ENCODE measurements at regions not wholly inside any gene's neighbourhood (a gene's known extent, or its start where the extent isn't known, plus 50 kb on each side); places are given as distances from the start of the nearest gene placed in this dataset.
"Not testable (repeated sequence)": the region's sequence is repeated elsewhere in the genome, so short reads cannot be mapped to it uniquely, and the experiment has no call there.

DNA sequence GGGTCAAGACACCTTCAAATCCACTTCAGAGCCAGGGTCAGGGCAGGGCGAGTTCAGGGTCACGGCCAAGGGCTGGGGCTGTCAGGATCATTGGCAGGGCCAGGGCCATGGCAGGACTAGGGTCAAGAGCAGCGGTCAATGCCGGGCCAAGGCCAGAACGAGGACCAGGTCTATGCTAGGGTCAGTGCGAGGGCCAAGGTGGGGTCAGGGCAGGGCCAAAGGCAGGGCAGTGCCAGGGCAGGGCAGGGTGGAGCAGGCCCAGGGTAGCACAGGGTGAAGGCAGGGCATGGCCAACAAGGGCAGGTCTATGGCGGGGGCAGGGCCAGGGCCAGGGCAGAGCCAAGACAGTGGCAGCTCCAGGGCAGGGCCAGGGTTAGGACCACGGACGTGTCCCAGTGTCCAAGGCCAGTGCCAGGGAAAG is 154.0 kb downstream of the LIPI start:
- H3K36me3 ChIP-seq (ENCODE audit: control insufficient read depth in 2 of 2, extremely low read depth in 1 of 2, insufficient read depth in 2 of 2, low read length in 2 of 2): no peaks in the 10 kb centered on the region
- H3K9ac ChIP-seq (ENCODE audit: control insufficient read depth, extremely low read depth, insufficient read depth, low read length): no peak overlapping the region
- no peak overlapping the region for H3K27ac ChIP-seq (ENCODE audit: control insufficient read depth, insufficient read depth, low read length)
- H3K4me1 ChIP-seq (ENCODE audit: control insufficient read depth, extremely low read depth, insufficient read depth, low read length): no peaks in the 10 kb centered on the region
- no peak overlapping the region for H3K4me3 ChIP-seq (ENCODE audit: control insufficient read depth in 2 of 3, extremely low read depth in 1 of 3, insufficient read depth in 2 of 3, low read depth in 1 of 3, low read length in 3 of 3)
- no peaks in the 10 kb centered on the region for H4K20me1 ChIP-seq (ENCODE audit: control insufficient read depth, extremely low read depth, insufficient read depth, low read length)
- FAIRE-seq (no peak), DNase-seq (ENCODE audit: low read depth, low spot score) (no peak)
- no peak for TF ChIP-seq EZH2 (IDR thresholded peaks at IDR 0.05; ENCODE audit: low read length)
- TF ChIP-seq, protein P1, sequence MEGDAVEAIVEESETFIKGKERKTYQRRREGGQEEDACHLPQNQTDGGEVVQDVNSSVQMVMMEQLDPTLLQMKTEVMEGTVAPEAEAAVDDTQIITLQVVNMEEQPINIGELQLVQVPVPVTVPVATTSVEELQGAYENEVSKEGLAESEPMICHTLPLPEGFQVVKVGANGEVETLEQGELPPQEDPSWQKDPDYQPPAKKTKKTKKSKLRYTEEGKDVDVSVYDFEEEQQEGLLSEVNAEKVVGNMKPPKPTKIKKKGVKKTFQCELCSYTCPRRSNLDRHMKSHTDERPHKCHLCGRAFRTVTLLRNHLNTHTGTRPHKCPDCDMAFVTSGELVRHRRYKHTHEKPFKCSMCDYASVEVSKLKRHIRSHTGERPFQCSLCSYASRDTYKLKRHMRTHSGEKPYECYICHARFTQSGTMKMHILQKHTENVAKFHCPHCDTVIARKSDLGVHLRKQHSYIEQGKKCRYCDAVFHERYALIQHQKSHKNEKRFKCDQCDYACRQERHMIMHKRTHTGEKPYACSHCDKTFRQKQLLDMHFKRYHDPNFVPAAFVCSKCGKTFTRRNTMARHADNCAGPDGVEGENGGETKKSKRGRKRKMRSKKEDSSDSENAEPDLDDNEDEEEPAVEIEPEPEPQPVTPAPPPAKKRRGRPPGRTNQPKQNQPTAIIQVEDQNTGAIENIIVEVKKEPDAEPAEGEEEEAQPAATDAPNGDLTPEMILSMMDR (optimal IDR thresholded peaks at IDR 0.05 in 1 of 3, IDR thresholded peaks at IDR 0.05 in 1 of 3, conservative IDR thresholded peaks at IDR 0.05 in 1 of 3; ENCODE audit: extremely low read depth in 1 of 3, insufficient read depth in 2 of 3, low read length in 3 of 3): no peak
- dilution Hi-C loops (cut with MboI; ENCODE audit: extremely low pct_ligation_motif_present, low sequenced_read_pairs): no loop called here
- no peaks in the 10 kb centered on the region for H3K79me2 ChIP-seq (ENCODE audit: control insufficient read depth, insufficient read depth, low read length)
- H3K4me2 ChIP-seq (ENCODE audit: control insufficient read depth, extremely low read depth, insufficient read depth, low read depth, low read length): no peak overlapping the region
- no peak overlapping the region for H2AFZ ChIP-seq (ENCODE audit: control insufficient read depth, low read length)
- no peaks in the 10 kb centered on the region for H3K9me1 ChIP-seq (ENCODE audit: control insufficient read depth, extremely low read depth, insufficient read depth, low read length)
- H3K27me3 ChIP-seq (ENCODE audit: control insufficient read depth, extremely low read depth, insufficient read depth, low read length): no peaks in the 10 kb centered on the region
- no peaks in the 10 kb centered on the region for H3K9me3 ChIP-seq (ENCODE audit: control insufficient read depth, low read depth, low read length)

DNA sequence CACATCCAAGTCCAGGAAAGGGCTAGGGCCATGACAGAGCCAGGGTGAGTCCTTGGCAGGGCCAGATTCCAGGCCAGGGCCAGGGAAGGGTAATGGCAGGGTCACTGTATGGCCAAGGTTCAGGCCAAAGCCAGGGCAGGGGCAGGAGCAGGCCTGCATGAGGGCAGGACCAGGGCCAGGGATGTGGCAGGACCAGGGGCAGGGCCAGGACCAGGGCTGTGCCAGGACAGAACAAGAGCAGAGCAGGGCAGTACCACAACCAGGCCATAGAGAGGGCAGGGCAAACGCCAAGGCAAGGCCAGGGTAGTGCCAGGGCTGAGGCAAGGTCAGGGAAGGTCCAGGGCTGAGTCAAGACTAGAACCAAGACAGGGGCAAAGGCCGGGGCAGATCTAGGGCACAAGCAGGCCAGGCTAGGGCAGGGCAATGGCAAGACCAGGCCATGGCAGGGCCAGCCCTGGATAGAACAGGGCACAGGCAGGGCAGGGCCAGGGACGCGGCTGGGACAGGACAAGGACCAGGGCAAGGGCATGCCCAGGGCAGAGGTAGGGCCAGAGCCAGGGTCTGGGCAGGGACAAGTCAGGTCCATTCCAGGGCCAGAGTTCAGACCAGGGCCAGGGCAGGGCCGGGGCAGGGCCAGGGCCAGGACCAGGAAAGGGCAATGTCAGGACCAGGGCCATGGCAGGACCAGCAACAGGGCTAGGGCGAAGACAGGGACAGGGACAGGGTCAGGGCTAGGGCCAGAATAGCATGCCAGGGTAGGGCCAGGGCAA is 154.8 kb downstream of the LIPI start:
- H4K20me1 ChIP-seq (ENCODE audit: control insufficient read depth, extremely low read depth, insufficient read depth, low read length); H3K4me2 ChIP-seq (ENCODE audit: control insufficient read depth, extremely low read depth, insufficient read depth, low read depth, low read length); FAIRE-seq; H3K4me1 ChIP-seq (ENCODE audit: control insufficient read depth, extremely low read depth, insufficient read depth, low read length); H3K9me1 ChIP-seq (ENCODE audit: control insufficient read depth, extremely low read depth, insufficient read depth, low read length); dilution Hi-C loops (cut with MboI; ENCODE audit: extremely low pct_ligation_motif_present, low sequenced_read_pairs); H3K27me3 ChIP-seq (ENCODE audit: control insufficient read depth, extremely low read depth, insufficient read depth, low read length); H3K36me3 ChIP-seq (ENCODE audit: control insufficient read depth in 2 of 2, extremely low read depth in 1 of 2, insufficient read depth in 2 of 2, low read length in 2 of 2); H3K9me3 ChIP-seq (ENCODE audit: control insufficient read depth, low read depth, low read length); H3K9ac ChIP-seq (ENCODE audit: control insufficient read depth, extremely low read depth, insufficient read depth, low read length); H3K79me2 ChIP-seq (ENCODE audit: control insufficient read depth, insufficient read depth, low read length); H2AFZ ChIP-seq (ENCODE audit: control insufficient read depth, low read length); H3K4me3 ChIP-seq (ENCODE audit: control insufficient read depth in 2 of 3, extremely low read depth in 1 of 3, insufficient read depth in 2 of 3, low read depth in 1 of 3, low read length in 3 of 3); H3K27ac ChIP-seq (ENCODE audit: control insufficient read depth, insufficient read depth, low read length); DNase-seq (ENCODE audit: low read depth, low spot score): not testable (repeated sequence)

DNA sequence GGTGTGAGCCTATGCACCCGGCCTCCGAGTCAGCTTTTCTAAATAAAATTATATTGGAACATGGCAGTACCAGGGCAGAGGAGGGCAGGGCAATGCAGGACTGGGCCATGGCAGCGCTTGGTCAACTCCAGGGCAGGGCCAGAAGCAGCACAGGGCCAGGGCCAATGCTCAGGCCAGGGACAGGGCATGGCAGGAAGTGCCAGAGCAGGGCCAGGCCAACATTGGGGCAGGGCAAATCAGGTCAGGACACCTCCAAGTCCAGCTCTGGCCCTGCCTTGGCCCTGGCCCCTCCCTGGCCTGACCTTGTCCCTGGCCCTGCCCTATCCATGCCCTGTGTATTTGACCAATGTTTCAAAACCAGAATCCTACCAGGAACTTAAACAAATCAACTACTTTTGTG is 156.1 kb downstream of the LIPI start:
- FAIRE-seq (no peak), DNase-seq (ENCODE audit: low read depth, low spot score) (no peak)
- Histone ChIP-seq H3K9ac (ENCODE audit: control insufficient read depth, extremely low read depth, insufficient read depth, low read length) (no peak overlapping the region), H3K27me3 (ENCODE audit: control insufficient read depth, extremely low read depth, insufficient read depth, low read length) (no peaks in the 10 kb centered on the region), H3K27ac (ENCODE audit: control insufficient read depth, insufficient read depth, low read length) (no peak overlapping the region), H3K79me2 (ENCODE audit: control insufficient read depth, insufficient read depth, low read length) (no peaks in the 10 kb centered on the region), H3K4me2 (ENCODE audit: control insufficient read depth, extremely low read depth, insufficient read depth, low read depth, low read length) (no peak overlapping the region), H4K20me1 (ENCODE audit: control insufficient read depth, extremely low read depth, insufficient read depth, low read length) (no peaks in the 10 kb centered on the region), H2AFZ (ENCODE audit: control insufficient read depth, low read length) (no peak overlapping the region), H3K9me1 (ENCODE audit: control insufficient read depth, extremely low read depth, insufficient read depth, low read length) (no peaks in the 10 kb centered on the region), H3K4me1 (ENCODE audit: control insufficient read depth, extremely low read depth, insufficient read depth, low read length) (no peaks in the 10 kb centered on the region), H3K9me3 (ENCODE audit: control insufficient read depth, low read depth, low read length) (no peaks in the 10 kb centered on the region), H3K36me3 (ENCODE audit: control insufficient read depth in 2 of 2, extremely low read depth in 1 of 2, insufficient read depth in 2 of 2, low read length in 2 of 2) (no peaks in the 10 kb centered on the region), H3K4me3 (ENCODE audit: control insufficient read depth in 2 of 3, extremely low read depth in 1 of 3, insufficient read depth in 2 of 3, low read depth in 1 of 3, low read length in 3 of 3) (no peak overlapping the region)
- no peak for TF ChIP-seq EZH2 (IDR thresholded peaks at IDR 0.05; ENCODE audit: low read length)
- TF ChIP-seq, protein P1 (optimal IDR thresholded peaks at IDR 0.05 in 1 of 3, IDR thresholded peaks at IDR 0.05 in 1 of 3, conservative IDR thresholded peaks at IDR 0.05 in 1 of 3; ENCODE audit: extremely low read depth in 1 of 3, insufficient read depth in 2 of 3, low read length in 3 of 3): no peak
- dilution Hi-C loops (cut with MboI; ENCODE audit: extremely low pct_ligation_motif_present, low sequenced_read_pairs): no loop called here

Measured in keratinocyte (primary cell).